SJSA1 (cell line): ENCODE measurements at regions not wholly inside any gene's neighbourhood (a gene's known extent, or its start where the extent isn't known, plus 50 kb on each side); places are given as distances from the start of the nearest gene placed in this dataset.
"Not testable (repeated sequence)": the region's sequence is repeated elsewhere in the genome, so short reads cannot be mapped to it uniquely, and the experiment has no call there.

ENCODE experiments used
- DNase-seq, 2 experiments: peaks; one replicate each; pipeline ENCODE4 v3.0.0-alpha.2; 2015 to 2020; ENCODE audit warnings: low spot score in 2 of 2, low read depth in 1 of 2
- H3K27ac ChIP-seq: fragments of 250-450 bp; sonication (Bioruptor Pico); 2 replicates; pipeline ENCODE4 v1.5.1; 2020; ENCODE audit warnings: mild to moderate bottlenecking, moderate library complexity
- H3K27me3 ChIP-seq: fragments of 250-450 bp; sonication (Bioruptor Pico); replicated peaks from 2 replicates; pipeline ENCODE4 v1.5.1; 2020; ENCODE audit warnings: mild to moderate bottlenecking, moderate library complexity
- H3K36me3 ChIP-seq: fragments of 250-450 bp; sonication (Bioruptor Pico); 2 replicates; pipeline ENCODE4 v1.5.1; 2020; ENCODE audit warnings: mild to moderate bottlenecking
- H3K4me1 ChIP-seq: fragments of 250-450 bp; sonication (Bioruptor Pico); replicated peaks from 2 replicates; pipeline ENCODE4 v1.6.1; 2021; ENCODE audit warnings: mild to moderate bottlenecking
- H3K4me3 ChIP-seq: fragments of 250-450 bp; sonication (Bioruptor Pico); 2 replicates; pipeline ENCODE4 v1.5.1; 2020; ENCODE audit warnings: mild to moderate bottlenecking
- H3K9me3 ChIP-seq: fragments of 250-450 bp; sonication (Bioruptor Pico); replicated peaks from 2 replicates; pipeline ENCODE4 v1.5.1; 2020; ENCODE audit warnings: mild to moderate bottlenecking

- no peak overlapping the region for H3K27ac ChIP-seq
- H3K4me3 ChIP-seq, result no peak overlapping the region
- no peaks in the 10 kb centered on the region for H3K4me1 ChIP-seq
- no peak for DNase-seq
- H3K36me3 ChIP-seq, result no peaks in the 10 kb centered on the region
- 0 out of 2 replicates have a peak, but pooled peaks cover under 1% of the 10 kb centered on the region for H3K9me3 ChIP-seq
- no peaks in the 10 kb centered on the region for H3K27me3 ChIP-seq
These were observed 532.6 kb upstream of the EPHA5 start for GRCh38 chr4:66202870-66203269.

- Histone ChIP-seq H3K9me3 (no peaks in the 10 kb centered on the region), H3K27ac (no peak overlapping the region), H3K4me3 (no peak overlapping the region), H3K36me3 (no peaks in the 10 kb centered on the region), H3K27me3 (no peaks in the 10 kb centered on the region), H3K4me1 (no peaks in the 10 kb centered on the region)
- no peak for DNase-seq
These were observed 527.2 kb upstream of the EPHA5 start for GRCh38 chr4:66197451-66197850.

DNA sequence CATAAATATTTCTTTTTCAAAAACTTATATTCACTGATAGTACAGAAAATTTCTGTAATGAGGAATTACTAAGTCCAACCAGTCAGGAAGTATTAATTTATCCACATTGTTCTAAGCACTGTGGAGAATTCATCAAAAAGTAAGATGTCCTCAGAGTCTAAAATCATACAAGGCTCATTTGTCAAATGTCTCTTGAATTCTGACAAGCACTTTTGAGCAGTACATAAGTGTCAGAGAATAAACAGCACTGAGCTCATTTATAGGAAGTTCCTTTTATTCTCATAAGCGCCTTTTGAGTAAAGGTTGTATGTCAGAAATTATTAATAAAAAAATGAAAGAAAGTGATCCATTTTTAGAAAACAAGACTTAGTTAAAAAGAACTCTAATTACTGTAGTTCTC is 523.2 kb upstream of the EPHA5 start:
- Histone ChIP-seq H3K36me3 (no peaks in the 10 kb centered on the region), H3K4me3 (no peak overlapping the region), H3K27me3 (no peaks in the 10 kb centered on the region), H3K27ac (no peak overlapping the region), H3K4me1 (no peaks in the 10 kb centered on the region), H3K9me3 (no peaks in the 10 kb centered on the region)
- no peak for DNase-seq

DNA sequence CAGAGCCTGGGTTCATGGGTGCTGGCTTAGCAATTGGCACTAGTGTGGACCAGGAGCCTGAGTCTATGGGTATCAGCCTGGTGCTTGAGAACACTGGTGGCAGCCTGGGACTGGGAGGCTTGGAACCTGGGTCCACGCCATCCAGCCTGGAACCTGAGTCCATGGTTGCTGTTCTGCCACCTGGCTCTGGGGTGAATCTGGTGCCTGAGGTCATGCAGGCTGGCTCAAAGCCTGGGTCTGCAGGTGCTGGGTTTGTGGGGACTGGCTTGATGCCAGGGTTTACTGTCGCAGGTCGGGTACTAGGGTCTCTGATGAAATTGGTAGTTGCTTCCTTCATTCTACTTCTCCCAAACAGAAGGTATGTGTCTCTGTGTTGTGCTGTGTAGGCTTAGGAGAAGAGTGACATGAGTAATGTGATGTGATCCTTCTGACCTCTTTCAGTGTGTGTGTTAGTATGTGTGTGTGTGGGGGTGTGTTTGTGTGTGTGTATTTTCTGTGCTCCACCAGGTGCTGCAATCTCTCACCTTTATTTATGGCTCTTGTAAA is 517.0 kb upstream of the EPHA5 start:
- no peaks in the 10 kb centered on the region for H3K9me3 ChIP-seq
- H3K4me3 ChIP-seq, result no peak overlapping the region
- H3K27ac ChIP-seq, result no peak overlapping the region
- H3K27me3 ChIP-seq, result no peaks in the 10 kb centered on the region
- DNase-seq, result no peak
- no peaks in the 10 kb centered on the region for H3K36me3 ChIP-seq
- no peaks in the 10 kb centered on the region for H3K4me1 ChIP-seq

- H3K36me3 ChIP-seq, result no peaks in the 10 kb centered on the region
- DNase-seq, result no peak
- H3K4me3 ChIP-seq, result no peak overlapping the region
- no peak overlapping the region for H3K27ac ChIP-seq
- H3K27me3 ChIP-seq, result no peaks in the 10 kb centered on the region
- no peaks in the 10 kb centered on the region for H3K4me1 ChIP-seq
- H3K9me3 ChIP-seq, result no peaks in the 10 kb centered on the region
These were observed 515.8 kb upstream of the EPHA5 start for GRCh38 chr4:66186095-66186494.

- no peak for DNase-seq
- Histone ChIP-seq H3K4me3 (no peak overlapping the region), H3K36me3 (no peaks in the 10 kb centered on the region)
These were observed 512.3 kb upstream of the EPHA5 start for GRCh38 chr4:66182636-66183035.

GRCh38 chr4:66178906-66179305 is 508.6 kb upstream of the EPHA5 start:
- H3K9me3 ChIP-seq, result no peaks in the 10 kb centered on the region
- no peaks in the 10 kb centered on the region for H3K27me3 ChIP-seq
- no peak overlapping the region for H3K4me3 ChIP-seq
- peak; percentile 50 to 82 for DNase-seq
- peaks cover 15% of the 10 kb centered on the region for H3K4me1 ChIP-seq
- no peaks in the 10 kb centered on the region for H3K36me3 ChIP-seq
- peak overlapping the region; percentile 82 for H3K27ac ChIP-seq

More at GRCh38 chr4:66182636-66183035, 512.3 kb upstream of the EPHA5 start:
- no peaks in the 10 kb centered on the region for H3K27me3 ChIP-seq
- no peaks in the 10 kb centered on the region for H3K9me3 ChIP-seq
- H3K4me1 ChIP-seq, result peaks cover 15% of the 10 kb centered on the region
- H3K27ac ChIP-seq, result no peak overlapping the region

DNA sequence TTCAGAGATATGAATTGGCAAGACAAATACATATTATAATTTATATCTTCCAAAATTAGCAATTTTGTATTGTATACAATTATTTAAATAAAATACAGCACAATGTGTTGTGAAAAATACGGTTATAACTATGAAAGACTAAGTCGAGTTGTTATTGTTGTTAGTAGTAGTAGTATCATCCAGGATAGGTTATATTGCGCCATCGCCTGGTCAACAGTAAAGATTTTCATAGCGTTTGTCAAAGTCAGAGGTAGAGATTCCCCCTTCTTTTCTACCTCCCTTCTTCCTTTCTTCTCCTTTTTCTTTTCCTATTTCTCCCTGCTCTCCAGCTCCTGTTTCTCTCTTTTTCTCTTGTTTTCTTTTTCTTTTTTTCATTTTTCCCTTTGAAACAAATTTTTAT is 499.1 kb upstream of the EPHA5 start:
- Histone ChIP-seq H3K9me3 (peaks cover 6% of the 10 kb centered on the region; the same call in 1 of the 2 replicates), H3K36me3 (no peaks in the 10 kb centered on the region), H3K27ac (no peak overlapping the region), H3K27me3 (no peaks in the 10 kb centered on the region), H3K4me3 (no peak overlapping the region), H3K4me1 (no peaks in the 10 kb centered on the region)
- no peak for DNase-seq

DNA sequence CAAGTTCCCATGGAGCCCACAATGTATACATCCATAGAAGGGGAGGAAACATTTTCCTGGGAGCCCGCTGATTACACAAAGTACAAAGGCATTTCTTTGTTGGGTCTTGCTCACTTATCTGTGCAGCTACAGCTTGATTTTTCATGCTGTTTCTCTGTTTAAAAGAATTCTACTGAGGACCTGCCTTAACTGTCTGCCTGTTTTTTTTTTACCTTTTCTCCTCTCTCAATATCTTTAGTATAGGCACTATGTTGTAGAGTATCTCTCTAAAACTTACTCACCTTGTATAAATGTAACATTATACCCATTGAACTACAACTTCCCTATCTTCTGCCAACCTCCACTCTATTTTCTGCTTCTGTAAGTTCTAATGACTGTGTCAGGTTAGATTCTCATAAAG is 494.6 kb upstream of the EPHA5 start:
- no peaks in the 10 kb centered on the region for H3K4me1 ChIP-seq
- H3K36me3 ChIP-seq, result no peaks in the 10 kb centered on the region
- no peak for DNase-seq
- H3K27me3 ChIP-seq, result no peaks in the 10 kb centered on the region
- no peak overlapping the region for H3K27ac ChIP-seq
- no peak overlapping the region for H3K4me3 ChIP-seq
- peaks cover 6% of the 10 kb centered on the region; the same call in 1 of the 2 replicates for H3K9me3 ChIP-seq

- H3K27ac ChIP-seq, result no peak overlapping the region
- H3K4me3 ChIP-seq, result no peak overlapping the region
- H3K4me1 ChIP-seq, result no peaks in the 10 kb centered on the region
- no peak for DNase-seq
- H3K36me3 ChIP-seq, result no peaks in the 10 kb centered on the region
- H3K9me3 ChIP-seq, result peaks cover 5% of the 10 kb centered on the region; the same call in 1 of the 2 replicates
- no peaks in the 10 kb centered on the region for H3K27me3 ChIP-seq
These were observed 490.3 kb upstream of the EPHA5 start for GRCh38 chr4:66160606-66161005.

DNA sequence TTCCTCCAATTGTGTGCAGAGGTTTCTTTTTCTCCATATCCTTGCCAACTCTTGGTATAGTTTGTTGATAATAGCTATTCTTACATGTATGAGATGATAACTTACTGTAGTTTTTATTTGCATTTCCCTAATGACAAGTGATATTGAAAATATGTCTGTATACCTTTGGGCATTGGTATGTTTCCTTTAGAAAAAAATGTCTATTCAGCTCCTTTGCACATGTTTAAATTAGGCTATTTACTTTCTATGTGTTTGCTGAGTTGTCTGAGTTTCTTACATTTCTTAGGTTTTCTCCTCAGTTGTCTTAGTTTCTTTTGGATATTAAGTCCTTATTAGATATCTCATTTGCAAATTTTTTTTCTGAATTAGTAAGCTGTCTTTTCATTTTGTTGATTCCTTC is 487.3 kb upstream of the EPHA5 start:
- no peak for DNase-seq
- no peaks in the 10 kb centered on the region for H3K9me3 ChIP-seq
- H3K36me3 ChIP-seq, result no peaks in the 10 kb centered on the region
- no peaks in the 10 kb centered on the region for H3K4me1 ChIP-seq
- no peak overlapping the region for H3K4me3 ChIP-seq
- no peaks in the 10 kb centered on the region for H3K27me3 ChIP-seq
- H3K27ac ChIP-seq, result no peak overlapping the region

DNA sequence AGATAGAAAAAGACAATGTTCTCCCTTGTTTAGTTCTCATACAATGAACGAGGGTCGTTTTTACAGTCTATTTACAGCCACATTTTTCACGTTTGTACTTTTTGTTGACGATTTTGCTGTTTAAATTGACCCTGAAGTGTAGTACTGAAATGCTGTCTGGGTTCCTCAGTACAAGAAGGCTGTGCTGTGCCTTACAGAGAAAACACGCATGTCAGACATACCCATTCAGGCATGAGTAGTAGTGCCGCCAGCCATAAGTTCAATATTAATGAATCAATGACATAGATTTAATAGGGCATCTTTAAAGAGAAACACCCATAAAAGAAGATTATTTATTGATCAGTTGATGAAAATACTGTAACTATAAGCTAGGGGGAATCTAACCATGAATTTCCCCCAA is 459.8 kb upstream of the EPHA5 start:
- no peak for DNase-seq
- Histone ChIP-seq H3K27me3 (no peaks in the 10 kb centered on the region), H3K27ac (no peak overlapping the region), H3K4me1 (no peaks in the 10 kb centered on the region), H3K9me3 (no peaks in the 10 kb centered on the region; the same call in 1 of the 2 replicates), H3K4me3 (no peak overlapping the region), H3K36me3 (no peaks in the 10 kb centered on the region)

- Histone ChIP-seq H3K27ac (no peak overlapping the region), H3K36me3 (no peaks in the 10 kb centered on the region), H3K27me3 (no peaks in the 10 kb centered on the region), H3K9me3 (no peaks in the 10 kb centered on the region; the same call in 1 of the 2 replicates), H3K4me1 (no peaks in the 10 kb centered on the region), H3K4me3 (no peak overlapping the region)
- DNase-seq, result no peak
These were observed 453.6 kb upstream of the EPHA5 start for GRCh38 chr4:66123831-66124413.

GRCh38 chr4:66123190-66123589 is 452.9 kb upstream of the EPHA5 start:
- no peak overlapping the region for H3K27ac ChIP-seq
- H3K36me3 ChIP-seq, result no peaks in the 10 kb centered on the region
- no peaks in the 10 kb centered on the region for H3K27me3 ChIP-seq
- H3K4me3 ChIP-seq, result no peak overlapping the region
- H3K9me3 ChIP-seq, result no peaks in the 10 kb centered on the region
- H3K4me1 ChIP-seq, result no peaks in the 10 kb centered on the region
- no peak for DNase-seq

GRCh38 chr4:66115231-66115630 is 444.9 kb upstream of the EPHA5 start:
- H3K36me3 ChIP-seq, H3K27ac ChIP-seq, H3K4me1 ChIP-seq, H3K27me3 ChIP-seq, DNase-seq, H3K4me3 ChIP-seq, H3K9me3 ChIP-seq: not testable (repeated sequence)
